Suprapubic skin (tissue), 4 donors: ENCODE measurements at regions not wholly inside any gene's neighbourhood (a gene's known extent, or its start where the extent isn't known, plus 50 kb on each side); places are given as distances from the start of the nearest gene placed in this dataset.
"Not testable (repeated sequence)": the region's sequence is repeated elsewhere in the genome, so short reads cannot be mapped to it uniquely, and the experiment has no call there.

Experiments used
- DNase-seq, 2 donors: peaks; one replicate each; pipeline ENCODE4 v3.0.0-alpha.2; 2019; ENCODE audit warnings: low spot score in 2 of 2
- H3K27ac ChIP-seq: fragments of 200-600 bp; sonication (generic); one replicate; pipeline ENCODE4 v1.5.1; 2019
- H3K27me3 ChIP-seq: fragments of 200-600 bp; sonication (generic); one replicate; pipeline ENCODE4 v1.5.1; 2019
- H3K36me3 ChIP-seq: fragments of 200-600 bp; sonication (generic); one replicate; pipeline ENCODE4 v1.5.1; 2019
- H3K4me1 ChIP-seq: fragments of 200-600 bp; sonication (generic); one replicate; pipeline ENCODE4 v1.5.1; 2019
- H3K4me3 ChIP-seq: fragments of 200-600 bp; sonication (generic); one replicate; pipeline ENCODE4 v1.5.1; 2019; ENCODE audit warnings: mild to moderate bottlenecking
- H3K9me3 ChIP-seq: fragments of 200-600 bp; sonication (generic); one replicate; pipeline ENCODE4 v1.5.1; 2019
- EP300 ChIP-seq: sonication (generic); formaldehyde crosslinking; IDR thresholded peaks from one replicate; pipeline ENCODE4 v1.6.1; 2017; ENCODE audit warnings: antibody characterized with exemption
- POLR2A ChIP-seq, 2 donors: fragments of 450-650 bp; IDR thresholded peaks; one replicate each; pipeline ENCODE4 v1.6.1; 2017; ENCODE audit warnings: antibody characterized with exemption in 2 of 2, mild to moderate bottlenecking in 2 of 2, moderate library complexity in 2 of 2
- POLR2AphosphoS5 ChIP-seq, 3 donors: sonication (generic); formaldehyde crosslinking; IDR thresholded peaks; one replicate each; pipeline ENCODE4 v1.6.1; 2017; ENCODE audit warnings: antibody characterized with exemption in 3 of 3
- WGBS: methylation state at CpG from one replicate; pipeline ENCODE4 v1.1.5; 2018; 5-methylcytosine and 5-hydroxymethylcytosine counted together
- TF ChIP-seq, protein P1 (sequence below), 2 donors: fragments of 200-600 bp in 1 of 2; fragments of 450-650 bp in 1 of 2; sonication (generic) in 1 of 2; IDR thresholded peaks; one replicate each; pipeline ENCODE4 v1.5.1; 2016 to 2019; ENCODE audit warnings: antibody characterized with exemption in 2 of 2, mild to moderate bottlenecking in 1 of 2, moderate library complexity in 1 of 2

DNA sequence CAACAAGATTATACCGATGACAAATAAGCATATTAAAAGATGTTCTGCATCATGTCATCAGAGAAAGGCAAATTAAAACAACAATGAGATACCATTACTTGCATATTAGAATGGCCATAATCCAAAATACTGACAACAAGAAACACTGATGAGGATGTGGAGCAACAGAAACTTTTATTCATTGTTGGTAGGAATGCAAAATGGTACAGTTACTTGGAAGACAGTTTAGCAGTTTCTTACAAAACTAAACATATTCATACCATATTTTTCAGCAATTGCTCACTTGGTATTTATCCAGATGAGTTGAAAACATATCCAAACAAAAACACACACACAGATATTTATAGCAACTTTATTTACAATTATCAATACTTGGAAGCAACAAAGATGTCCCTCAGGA is 160.9 kb upstream of the MME start:
- no peak overlapping the region for H3K27ac ChIP-seq
- no peaks in the 10 kb centered on the region for H3K27me3 ChIP-seq
- H3K36me3 ChIP-seq, result no peaks in the 10 kb centered on the region
- no peaks in the 10 kb centered on the region for H3K4me1 ChIP-seq
- WGBS, result 67% methylated on average over 1 of the region's 1 CpG
- H3K4me3 ChIP-seq, result no peak overlapping the region
- no peak for TF ChIP-seq POLR2AphosphoS5 (IDR thresholded peaks at IDR 0.05)
- no peak for TF ChIP-seq EP300
- no peaks in the 10 kb centered on the region for H3K9me3 ChIP-seq
- DNase-seq, result no peak

DNA sequence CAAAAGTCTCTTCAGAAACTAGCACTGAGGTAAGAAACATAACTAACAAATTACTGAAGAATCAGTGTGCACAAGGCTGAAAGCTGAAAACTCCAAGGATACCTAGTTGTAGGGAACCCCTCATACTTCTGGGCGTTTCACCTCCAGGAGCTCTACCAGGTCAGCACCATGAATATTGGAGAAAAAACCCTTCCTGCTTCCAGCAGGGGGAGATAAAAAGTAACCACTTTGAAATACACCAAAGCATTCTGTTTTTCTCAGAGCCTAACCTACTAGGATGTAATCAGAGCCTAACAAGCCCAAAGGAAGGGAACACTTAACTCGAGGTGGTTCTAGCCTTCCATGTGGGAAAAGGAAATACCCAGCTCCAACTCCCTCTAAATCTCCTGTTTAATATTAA is 175.8 kb upstream of the MME start:
- WGBS, result 59% methylated on average over 2 of the region's 2 CpGs
- Histone ChIP-seq H3K36me3 (no peaks in the 10 kb centered on the region), H3K4me1 (no peaks in the 10 kb centered on the region), H3K9me3 (no peaks in the 10 kb centered on the region), H3K4me3 (no peak overlapping the region), H3K27me3 (no peaks in the 10 kb centered on the region), H3K27ac (no peak overlapping the region)
- DNase-seq, result no peak
- TF ChIP-seq, protein P1, sequence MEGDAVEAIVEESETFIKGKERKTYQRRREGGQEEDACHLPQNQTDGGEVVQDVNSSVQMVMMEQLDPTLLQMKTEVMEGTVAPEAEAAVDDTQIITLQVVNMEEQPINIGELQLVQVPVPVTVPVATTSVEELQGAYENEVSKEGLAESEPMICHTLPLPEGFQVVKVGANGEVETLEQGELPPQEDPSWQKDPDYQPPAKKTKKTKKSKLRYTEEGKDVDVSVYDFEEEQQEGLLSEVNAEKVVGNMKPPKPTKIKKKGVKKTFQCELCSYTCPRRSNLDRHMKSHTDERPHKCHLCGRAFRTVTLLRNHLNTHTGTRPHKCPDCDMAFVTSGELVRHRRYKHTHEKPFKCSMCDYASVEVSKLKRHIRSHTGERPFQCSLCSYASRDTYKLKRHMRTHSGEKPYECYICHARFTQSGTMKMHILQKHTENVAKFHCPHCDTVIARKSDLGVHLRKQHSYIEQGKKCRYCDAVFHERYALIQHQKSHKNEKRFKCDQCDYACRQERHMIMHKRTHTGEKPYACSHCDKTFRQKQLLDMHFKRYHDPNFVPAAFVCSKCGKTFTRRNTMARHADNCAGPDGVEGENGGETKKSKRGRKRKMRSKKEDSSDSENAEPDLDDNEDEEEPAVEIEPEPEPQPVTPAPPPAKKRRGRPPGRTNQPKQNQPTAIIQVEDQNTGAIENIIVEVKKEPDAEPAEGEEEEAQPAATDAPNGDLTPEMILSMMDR (IDR thresholded peaks at IDR 0.05), result no peak
- TF ChIP-seq POLR2A (IDR thresholded peaks at IDR 0.05), result no peak
- TF ChIP-seq EP300, result no peak
- no peak for TF ChIP-seq POLR2AphosphoS5 (IDR thresholded peaks at IDR 0.05)

DNA sequence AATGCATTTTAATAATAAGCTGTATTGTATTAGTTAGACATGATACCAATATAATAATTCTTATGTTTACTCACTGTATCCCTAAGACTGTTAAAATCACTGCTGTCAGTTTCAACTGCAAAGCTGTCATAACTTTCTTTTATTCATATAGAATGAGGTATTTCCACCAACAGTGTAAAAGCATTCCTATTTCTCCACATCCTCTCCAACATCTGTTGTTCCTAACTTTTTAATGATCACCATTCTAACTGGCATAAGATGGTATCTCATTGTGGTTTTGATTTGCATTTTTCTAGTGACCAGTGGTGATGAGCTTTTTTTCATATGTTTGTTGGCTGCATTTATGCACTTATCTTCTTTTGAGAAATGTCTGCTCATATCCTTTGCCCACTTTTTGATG is 177.6 kb upstream of the MME start:
- not testable (repeated sequence) for H3K36me3 ChIP-seq, H3K27me3 ChIP-seq, H3K27ac ChIP-seq, H3K4me3 ChIP-seq, H3K9me3 ChIP-seq, H3K4me1 ChIP-seq, DNase-seq

DNA sequence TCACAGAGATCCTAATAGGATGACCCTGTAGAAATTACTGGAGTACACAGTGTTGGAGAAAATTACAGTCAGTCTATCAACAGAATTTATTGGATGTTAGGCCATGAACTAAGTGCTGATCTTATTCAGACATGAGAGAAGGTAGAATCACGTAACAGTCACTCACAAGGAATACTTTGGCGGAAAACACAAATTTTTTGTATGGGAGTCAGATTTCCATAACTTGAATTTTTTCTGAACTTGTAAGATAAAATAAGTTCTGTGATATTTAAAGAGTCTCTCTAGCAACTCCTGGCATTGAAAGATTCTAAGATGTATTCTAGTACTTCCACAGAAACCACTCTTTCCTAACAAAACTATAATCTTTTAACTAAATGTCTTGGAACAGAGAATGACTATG is 178.8 kb upstream of the MME start:
- H3K27me3 ChIP-seq, result no peaks in the 10 kb centered on the region
- H3K9me3 ChIP-seq, result peaks cover 3% of the 10 kb centered on the region
- H3K36me3 ChIP-seq, result no peaks in the 10 kb centered on the region
- 95% methylated on average over 2 of the region's 2 CpGs for WGBS
- no peaks in the 10 kb centered on the region for H3K4me1 ChIP-seq
- no peak for TF ChIP-seq POLR2AphosphoS5 (IDR thresholded peaks at IDR 0.05)
- TF ChIP-seq, protein P1 (IDR thresholded peaks at IDR 0.05), result no peak
- TF ChIP-seq EP300, result no peak
- no peak overlapping the region for H3K27ac ChIP-seq
- H3K4me3 ChIP-seq, result no peak overlapping the region
- DNase-seq, result no peak

DNA sequence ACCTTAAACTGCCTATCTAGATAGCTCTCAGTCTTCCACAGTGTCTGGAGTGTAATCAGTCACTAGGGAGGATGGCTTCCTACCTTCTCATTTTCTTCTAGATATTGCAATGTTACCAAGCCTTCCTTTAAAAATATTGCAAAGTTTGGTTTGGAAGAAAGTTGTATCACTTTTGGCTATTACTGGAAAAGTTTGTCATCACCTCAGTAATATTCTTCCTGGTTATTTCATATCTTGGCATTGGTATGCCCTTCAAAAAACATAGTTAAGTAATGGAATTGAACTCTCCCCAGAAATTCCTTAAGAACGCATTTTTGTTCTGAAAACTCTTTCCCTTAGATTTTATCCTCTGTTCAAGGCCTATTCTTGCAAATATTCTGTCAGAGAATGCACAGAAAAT is 179.3 kb upstream of the MME start:
- no peak overlapping the region for H3K27ac ChIP-seq
- H3K36me3 ChIP-seq, result no peaks in the 10 kb centered on the region
- H3K4me3 ChIP-seq, result no peak overlapping the region
- no peaks in the 10 kb centered on the region for H3K27me3 ChIP-seq
- 86% methylated on average over 1 of the region's 1 CpG for WGBS
- DNase-seq, result no peak
- TF ChIP-seq POLR2A (IDR thresholded peaks at IDR 0.05), result no peak
- no peak for TF ChIP-seq EP300
- no peak for TF ChIP-seq POLR2AphosphoS5 (IDR thresholded peaks at IDR 0.05)
- TF ChIP-seq, protein P1 (IDR thresholded peaks at IDR 0.05), result no peak
- no peaks in the 10 kb centered on the region for H3K4me1 ChIP-seq
- H3K9me3 ChIP-seq, result peaks cover 3% of the 10 kb centered on the region

DNA sequence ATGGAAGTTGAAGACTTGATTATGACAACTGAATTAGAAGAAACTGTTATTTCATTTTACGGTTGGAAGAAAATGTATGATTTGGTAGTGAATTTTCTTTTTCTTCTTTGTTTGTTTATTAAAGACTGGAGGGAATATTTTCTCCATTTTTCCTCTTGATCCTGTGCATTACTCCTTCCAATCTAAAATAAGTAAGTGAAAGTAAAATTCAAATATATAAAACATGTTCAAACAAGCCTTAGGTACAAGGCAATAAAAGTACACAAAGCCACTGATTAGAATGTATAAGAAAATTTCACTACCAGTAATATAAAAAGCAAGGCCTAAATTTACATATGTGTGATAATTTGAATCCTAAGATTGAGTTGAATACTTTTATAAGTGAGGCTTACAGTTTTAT is 181.2 kb upstream of the MME start:
- WGBS, result 51% methylated on average over 1 of the region's 1 CpG
- Histone ChIP-seq H3K9me3 (peaks cover 9% of the 10 kb centered on the region), H3K4me1 (no peaks in the 10 kb centered on the region), H3K27ac (no peak overlapping the region), H3K4me3 (no peak overlapping the region), H3K27me3 (no peaks in the 10 kb centered on the region), H3K36me3 (no peaks in the 10 kb centered on the region)
- TF ChIP-seq, protein P1 (IDR thresholded peaks at IDR 0.05), result no peak
- TF ChIP-seq POLR2A (IDR thresholded peaks at IDR 0.05) (no peak), EP300 (no peak), POLR2AphosphoS5 (IDR thresholded peaks at IDR 0.05) (no peak)
- DNase-seq, result no peak
